WERI-Rb-1 (cell line): ENCODE measurements at regions not wholly inside any gene's neighbourhood (a gene's known extent, or its start where the extent isn't known, plus 50 kb on each side); places are given as distances from the start of the nearest gene placed in this dataset.

ENCODE experiments used
- DNase-seq: peaks from one replicate; pipeline ENCODE4 v3.0.0-alpha.2; 2020
- H3K27ac ChIP-seq: fragments of 250-450 bp; sonication (Bioruptor Pico); 2 replicates; pipeline ENCODE4 v1.5.1; 2020; ENCODE audit warnings: mild to moderate bottlenecking, moderate library complexity
- H3K27me3 ChIP-seq: fragments of 250-450 bp; sonication (Bioruptor Pico); 2 replicates; pipeline ENCODE4 v1.5.1; 2021; ENCODE audit warnings: mild to moderate bottlenecking, low read depth, moderate library complexity; ENCODE audit not compliant: insufficient read depth, severe bottlenecking
- H3K36me3 ChIP-seq: fragments of 250-450 bp; sonication (Bioruptor Pico); 2 replicates; pipeline ENCODE4 v1.5.1; 2020; ENCODE audit warnings: mild to moderate bottlenecking, moderate library complexity
- H3K4me3 ChIP-seq: 2 replicates; pipeline ENCODE4 v1.5.1; 2011; ENCODE audit warnings: low read depth, mild to moderate bottlenecking, control low read depth, low read length
- H3K9me3 ChIP-seq: fragments of 250-450 bp; sonication (Bioruptor Pico); 2 replicates; pipeline ENCODE4 v1.5.1; 2021; ENCODE audit warnings: mild to moderate bottlenecking, moderate library complexity; ENCODE audit not compliant: severe bottlenecking
- TF ChIP-seq, protein P1 (sequence below): IDR thresholded peaks from 2 replicates; pipeline ENCODE4 v1.5.1; 2011; ENCODE audit warnings: low read depth, mild to moderate bottlenecking, control low read depth, inconsistent platforms, low read length

DNA sequence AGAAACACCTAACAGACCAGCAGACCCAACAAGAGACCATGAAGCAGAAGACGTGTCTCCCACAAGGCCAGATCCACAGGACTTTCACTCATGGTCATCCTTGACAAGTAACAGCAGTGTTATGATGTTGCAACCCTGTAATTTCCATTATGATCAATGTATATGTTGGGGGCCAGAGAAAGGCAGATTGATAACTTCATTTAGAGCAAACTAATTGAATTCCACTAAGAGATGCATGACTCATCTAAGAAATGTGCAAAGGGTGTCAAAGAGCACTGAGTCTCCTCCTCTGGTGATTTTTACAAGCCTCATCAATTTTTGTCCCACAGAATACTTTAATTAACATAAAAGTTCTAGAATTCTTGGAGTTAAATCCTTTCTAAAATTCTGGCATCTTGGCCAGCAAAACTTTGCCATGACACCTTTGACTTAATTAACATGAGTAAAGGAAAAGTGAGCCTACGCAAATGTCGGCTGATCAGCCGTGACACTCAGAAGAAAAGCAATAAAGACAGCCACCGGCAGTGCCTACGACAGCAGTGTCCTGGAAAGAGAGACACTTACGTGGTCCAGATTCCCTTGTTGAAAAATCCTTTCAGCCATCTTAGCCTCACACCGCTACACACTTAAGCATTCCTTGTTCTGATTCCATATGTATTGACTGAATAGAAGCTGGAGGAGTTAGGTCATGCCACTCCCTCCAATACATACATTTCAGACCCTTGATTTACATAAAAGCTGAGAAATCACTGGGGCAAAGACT lies 370.2 kb upstream of the CCDC196 start:
- DNase-seq: no peak
- no peaks in the 10 kb centered on the region for H3K27me3 ChIP-seq

DNA sequence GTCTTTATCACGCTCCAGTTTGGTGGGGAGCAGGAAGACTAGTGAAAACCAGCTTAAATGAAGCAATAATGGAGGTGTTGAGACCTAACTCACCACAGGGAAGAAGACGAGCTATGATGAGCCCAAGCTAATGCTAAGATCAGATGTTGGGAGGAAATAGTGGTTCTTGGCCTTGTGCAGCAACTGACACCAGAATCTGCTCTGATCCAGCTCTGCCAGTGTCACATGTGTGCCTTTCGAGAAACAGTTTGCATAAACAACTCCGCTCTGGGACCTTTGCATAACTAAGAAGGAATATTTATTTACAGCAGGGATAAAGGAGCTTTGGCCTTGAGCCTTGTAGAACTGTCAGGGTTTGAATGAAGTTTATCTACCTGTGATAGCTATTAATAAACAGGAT lies 369.4 kb upstream of the CCDC196 start:
- Histone ChIP-seq H3K27ac (no peak overlapping the region), H3K4me3 (no peak overlapping the region), H3K36me3 (no peaks in the 10 kb centered on the region), H3K9me3 (no peaks in the 10 kb centered on the region), H3K27me3 (no peaks in the 10 kb centered on the region)
- no peak for DNase-seq
- TF ChIP-seq, protein P1, sequence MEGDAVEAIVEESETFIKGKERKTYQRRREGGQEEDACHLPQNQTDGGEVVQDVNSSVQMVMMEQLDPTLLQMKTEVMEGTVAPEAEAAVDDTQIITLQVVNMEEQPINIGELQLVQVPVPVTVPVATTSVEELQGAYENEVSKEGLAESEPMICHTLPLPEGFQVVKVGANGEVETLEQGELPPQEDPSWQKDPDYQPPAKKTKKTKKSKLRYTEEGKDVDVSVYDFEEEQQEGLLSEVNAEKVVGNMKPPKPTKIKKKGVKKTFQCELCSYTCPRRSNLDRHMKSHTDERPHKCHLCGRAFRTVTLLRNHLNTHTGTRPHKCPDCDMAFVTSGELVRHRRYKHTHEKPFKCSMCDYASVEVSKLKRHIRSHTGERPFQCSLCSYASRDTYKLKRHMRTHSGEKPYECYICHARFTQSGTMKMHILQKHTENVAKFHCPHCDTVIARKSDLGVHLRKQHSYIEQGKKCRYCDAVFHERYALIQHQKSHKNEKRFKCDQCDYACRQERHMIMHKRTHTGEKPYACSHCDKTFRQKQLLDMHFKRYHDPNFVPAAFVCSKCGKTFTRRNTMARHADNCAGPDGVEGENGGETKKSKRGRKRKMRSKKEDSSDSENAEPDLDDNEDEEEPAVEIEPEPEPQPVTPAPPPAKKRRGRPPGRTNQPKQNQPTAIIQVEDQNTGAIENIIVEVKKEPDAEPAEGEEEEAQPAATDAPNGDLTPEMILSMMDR: no peak

More for the DNA sequence above, 370.2 kb upstream of the CCDC196 start:
- H3K9me3 ChIP-seq: no peaks in the 10 kb centered on the region
- no peak overlapping the region for H3K4me3 ChIP-seq
- no peak overlapping the region for H3K27ac ChIP-seq
- no peaks in the 10 kb centered on the region for H3K36me3 ChIP-seq
- TF ChIP-seq, protein P1: no peak

GRCh38 chr14:66117600-66117999 lies 368.6 kb upstream of the CCDC196 start:
- no peak overlapping the region for H3K4me3 ChIP-seq
- DNase-seq: no peak
- H3K27me3 ChIP-seq: no peaks in the 10 kb centered on the region
- no peaks in the 10 kb centered on the region for H3K36me3 ChIP-seq
- TF ChIP-seq, protein P1: no peak
- no peak overlapping the region for H3K27ac ChIP-seq
- no peaks in the 10 kb centered on the region for H3K9me3 ChIP-seq

DNA sequence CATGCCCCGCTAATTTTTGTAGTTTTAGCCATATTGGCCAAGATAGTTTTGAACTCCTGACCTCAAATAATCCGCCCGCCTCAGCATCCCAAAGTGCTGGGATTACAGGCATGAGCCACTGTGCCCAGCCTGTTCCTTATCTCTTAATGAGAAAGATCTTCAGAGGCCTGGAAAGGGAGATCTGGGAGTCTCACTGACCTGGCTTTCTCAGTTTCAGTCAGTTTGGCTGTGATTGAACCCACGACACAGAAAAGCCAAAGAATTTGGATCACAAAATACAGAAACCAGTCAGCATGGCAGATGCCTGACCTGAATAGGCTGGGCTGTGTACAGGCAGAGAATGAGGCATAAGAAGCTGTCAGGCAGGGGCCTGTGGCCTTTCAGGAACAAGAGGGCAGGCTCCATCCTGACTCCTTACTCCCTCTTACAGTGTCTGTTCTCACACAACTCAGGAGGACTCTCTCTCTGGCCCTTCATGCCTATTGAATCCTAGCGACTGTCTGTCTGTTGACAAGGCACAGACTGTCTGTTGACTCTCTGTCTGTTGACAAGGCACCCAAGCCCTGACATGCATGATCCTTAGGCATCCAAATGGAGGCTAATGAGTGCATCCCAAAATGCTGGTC lies 366.5 kb upstream of the CCDC196 start:
- TF ChIP-seq, protein P1: no peak
- no peak overlapping the region for H3K4me3 ChIP-seq
- no peak for DNase-seq
- no peak overlapping the region for H3K27ac ChIP-seq
- no peaks in the 10 kb centered on the region for H3K9me3 ChIP-seq
- H3K27me3 ChIP-seq: no peaks in the 10 kb centered on the region
- no peaks in the 10 kb centered on the region for H3K36me3 ChIP-seq

- TF ChIP-seq, protein P1: no peak
- Histone ChIP-seq H3K36me3 (no peaks in the 10 kb centered on the region), H3K4me3 (no peak overlapping the region), H3K27ac (no peak overlapping the region), H3K9me3 (no peaks in the 10 kb centered on the region), H3K27me3 (no peaks in the 10 kb centered on the region)
- DNase-seq: no peak
Measured at GRCh38 chr14:66120402-66120801, 365.8 kb upstream of the CCDC196 start.
